PFSK-1 (cell line): ENCODE measurements at regions not wholly inside any gene's neighbourhood (a gene's known extent, or its start where the extent isn't known, plus 50 kb on each side); places are given as distances from the start of the nearest gene placed in this dataset.

Experiments used
- POLR2AphosphoS5 ChIP-seq: IDR thresholded peaks from 2 replicates; pipeline ENCODE4 v1.6.1; 2012; ENCODE audit warnings: low read depth, mild to moderate bottlenecking, control low read depth, low read length, moderate library complexity
- REST ChIP-seq, 2 experiments: IDR thresholded peaks; 2 replicates each; pipeline versions ENCODE4 v1.6.1 to v1.8.0; 2011 to 2012; ENCODE audit warnings: low read depth in 2 of 2, low read length in 2 of 2, control low read depth in 1 of 2, inconsistent platforms in 1 of 2, mild to moderate bottlenecking in 1 of 2, moderate library complexity in 1 of 2; ENCODE audit not compliant: insufficient read depth in 1 of 2
- SIN3A ChIP-seq: IDR thresholded peaks from 2 replicates; pipeline ENCODE4 v1.6.1; 2012; ENCODE audit warnings: mild to moderate bottlenecking, low read length, moderate library complexity, borderline replicate concordance; ENCODE audit not compliant: insufficient read depth
- TAF1 ChIP-seq: IDR thresholded peaks from 2 replicates; pipeline ENCODE4 v1.6.1; 2012; ENCODE audit warnings: low read length, control low read depth, borderline replicate concordance; ENCODE audit not compliant: insufficient read depth

- TF ChIP-seq POLR2AphosphoS5 (no peak), REST (IDR thresholded peaks at IDR 0.05; ENCODE audit: insufficient read depth in 1 of 2, low read depth in 2 of 2, low read length in 2 of 2) (no peak), TAF1 (no peak), SIN3A (no peak)
Observed at GRCh38 chr6:37110500-37111461, 59.2 kb upstream of the PIM1 start.
